OCI-LY1 (cell line): ENCODE measurements at regions not wholly inside any gene's neighbourhood (a gene's known extent, or its start where the extent isn't known, plus 50 kb on each side); places are given as distances from the start of the nearest gene placed in this dataset.

Source experiments
- H2AFZ ChIP-seq: fragments of 200-600 bp; sonication (generic), shearing (Covaris generic); 2 replicates; pipeline ENCODE4 v1.6.0; 2014; ENCODE audit warnings: antibody characterized with exemption, mild to moderate bottlenecking, low read length
- H3F3A ChIP-seq: fragments of 200-600 bp; sonication (generic), shearing (Covaris generic); 2 replicates; pipeline ENCODE4 v1.6.0; 2014; ENCODE audit warnings: mild to moderate bottlenecking, antibody characterized with exemption, low read length, moderate library complexity; ENCODE audit not compliant: insufficient read depth
- H3K27ac ChIP-seq: fragments of 200-600 bp; sonication (generic); 2 replicates; pipeline ENCODE4 v1.5.1; 2014; ENCODE audit warnings: low read length, mixed run types, mild to moderate bottlenecking, low read depth; ENCODE audit not compliant: poor library complexity, severe bottlenecking
- H3K27me3 ChIP-seq: fragments of 200-600 bp; sonication (generic); 2 replicates; pipeline ENCODE4 v1.6.0; 2014; ENCODE audit warnings: antibody characterized with exemption, mild to moderate bottlenecking, low read length, moderate library complexity; ENCODE audit not compliant: insufficient read depth
- H3K36me3 ChIP-seq: fragments of 200-600 bp; sonication (generic); 2 replicates; pipeline ENCODE4 v1.6.1; 2014; ENCODE audit warnings: mild to moderate bottlenecking, antibody characterized with exemption, low read length, moderate library complexity, mixed read lengths; ENCODE audit not compliant: insufficient read depth
- H3K4me1 ChIP-seq: fragments of 200-600 bp; sonication (generic); 2 replicates; pipeline ENCODE4 v1.5.1; 2014; ENCODE audit warnings: mild to moderate bottlenecking, low read length, moderate library complexity; ENCODE audit not compliant: insufficient read depth, severe bottlenecking
- H3K4me2 ChIP-seq: fragments of 200-600 bp; sonication (generic), shearing (Covaris generic); 2 replicates; pipeline ENCODE4 v1.6.1; 2014; ENCODE audit warnings: low read length
- H3K4me3 ChIP-seq: fragments of 200-600 bp; sonication (generic); 2 replicates; pipeline ENCODE4 v1.5.1; 2014; ENCODE audit warnings: low read length, low read depth, mild to moderate bottlenecking, mixed read lengths; ENCODE audit not compliant: poor library complexity, severe bottlenecking
- H3K79me2 ChIP-seq: fragments of 200-600 bp; shearing (Covaris generic); 2 replicates; pipeline ENCODE4 v1.6.1; 2016; ENCODE audit warnings: mixed run types, low read length, mixed read lengths; ENCODE audit not compliant: insufficient read depth
- H3K9ac ChIP-seq: fragments of 200-600 bp; sonication (generic), shearing (Covaris generic); 2 replicates; pipeline ENCODE4 v1.6.1; 2014; ENCODE audit warnings: mild to moderate bottlenecking, low read length, mixed read lengths
- H3K9me2 ChIP-seq: fragments of 200-600 bp; sonication (generic), shearing (Covaris generic); 2 replicates; pipeline ENCODE4 v1.6.1; 2014; ENCODE audit warnings: low read depth, mild to moderate bottlenecking, low read length, mixed read lengths
- H3K9me3 ChIP-seq: fragments of 200-600 bp; shearing (Covaris generic); 2 replicates; pipeline ENCODE4 v1.6.1; 2014; ENCODE audit warnings: low read length, mixed read lengths
- H4K20me1 ChIP-seq: fragments of 200-600 bp; sonication (generic), shearing (Covaris generic); 2 replicates; pipeline ENCODE4 v1.6.0; 2016; ENCODE audit warnings: mild to moderate bottlenecking, low read length; ENCODE audit not compliant: insufficient read depth
- CTCF ChIP-seq: fragments of 200-600 bp; sonication (generic), shearing (Covaris generic); IDR thresholded peaks from 2 replicates; pipeline ENCODE4 v1.5.1; 2017; ENCODE audit warnings: mild to moderate bottlenecking, antibody characterized with exemption, low read length, moderate library complexity, mixed read lengths
- EZH2 ChIP-seq: fragments of 200-600 bp; sonication (generic), shearing (Covaris generic); IDR thresholded peaks from 2 replicates; pipeline ENCODE4 v1.8.0; 2017; ENCODE audit warnings: borderline replicate concordance, mixed run types, mild to moderate bottlenecking, antibody characterized with exemption, low read length, moderate library complexity, mixed read lengths

GRCh38 chr12:92560713-92561542, 141.9 kb upstream of the PLEKHG7 start:
- H4K20me1 ChIP-seq, result no peaks in the 10 kb centered on the region
- no peak overlapping the region for H3K9ac ChIP-seq
- H3K9me2 ChIP-seq, result no peaks in the 10 kb centered on the region
- H3K79me2 ChIP-seq, result no peaks in the 10 kb centered on the region
- no peak overlapping the region for H3K4me3 ChIP-seq
- H3K27me3 ChIP-seq, result no peaks in the 10 kb centered on the region
- no peaks in the 10 kb centered on the region for H3K9me3 ChIP-seq
- H3F3A ChIP-seq, result no peaks in the 10 kb centered on the region
- H3K36me3 ChIP-seq, result no peaks in the 10 kb centered on the region
- H3K4me1 ChIP-seq, result peaks cover 15% of the 10 kb centered on the region
- TF ChIP-seq CTCF (no peak), EZH2 (no peak)
- no peak overlapping the region for H2AFZ ChIP-seq
- no peak overlapping the region for H3K4me2 ChIP-seq
- H3K27ac ChIP-seq, result no peak overlapping the region

- Histone ChIP-seq H2AFZ (0 out of 2 replicates have a peak overlapping the region, but pooled peaks have one; percentile 34), H3K9me2 (no peaks in the 10 kb centered on the region), H3K9me3 (no peaks in the 10 kb centered on the region), H3K27me3 (no peaks in the 10 kb centered on the region), H4K20me1 (no peaks in the 10 kb centered on the region), H3K79me2 (no peaks in the 10 kb centered on the region), H3K4me1 (peaks cover 26% of the 10 kb centered on the region), H3K36me3 (no peaks in the 10 kb centered on the region), H3K4me3 (no peak overlapping the region), H3K9ac (no peak overlapping the region), H3K4me2 (no peak overlapping the region), H3F3A (no peaks in the 10 kb centered on the region), H3K27ac (no peak overlapping the region)
- TF ChIP-seq EZH2 (no peak), CTCF (no peak)
Measured at GRCh38 chr12:92558806-92559205, 144.0 kb upstream of the PLEKHG7 start.

GRCh38 chr12:92558215-92558773, 144.5 kb upstream of the PLEKHG7 start:
- no peaks in the 10 kb centered on the region for H3K36me3 ChIP-seq
- no peak overlapping the region for H3K27ac ChIP-seq
- H2AFZ ChIP-seq, result peak overlapping the region; percentile 34; the same call in 1 of the 2 replicates
- H3K9me3 ChIP-seq, result no peaks in the 10 kb centered on the region
- no peak overlapping the region for H3K4me2 ChIP-seq
- H3K9ac ChIP-seq, result no peak overlapping the region
- no peaks in the 10 kb centered on the region for H4K20me1 ChIP-seq
- H3K4me1 ChIP-seq, result peaks cover 26% of the 10 kb centered on the region
- no peak for TF ChIP-seq CTCF
- TF ChIP-seq EZH2, result no peak
- no peaks in the 10 kb centered on the region for H3K79me2 ChIP-seq
- H3K9me2 ChIP-seq, result no peaks in the 10 kb centered on the region
- no peak overlapping the region for H3K4me3 ChIP-seq
- no peaks in the 10 kb centered on the region for H3F3A ChIP-seq
- no peaks in the 10 kb centered on the region for H3K27me3 ChIP-seq
